SK-N-MC (cell line): ENCODE measurements at regions not wholly inside any gene's neighbourhood (a gene's known extent, or its start where the extent isn't known, plus 50 kb on each side); places are given as distances from the start of the nearest gene placed in this dataset.
"Not testable (repeated sequence)": the region's sequence is repeated elsewhere in the genome, so short reads cannot be mapped to it uniquely, and the experiment has no call there.

Source experiments
- DNase-seq: peaks from one replicate; pipeline ENCODE4 v3.0.0-alpha.2; 2011; ENCODE audit warnings: low read depth, low spot score
- H3K27ac ChIP-seq: fragments of 200-600 bp; sonication (generic); 2 replicates; pipeline ENCODE4 v1.5.1; 2016; ENCODE audit warnings: mixed run types
- H3K36me3 ChIP-seq: fragments of 200-600 bp; sonication (generic); 2 replicates; pipeline ENCODE4 v1.6.1; 2017; ENCODE audit warnings: antibody characterized with exemption, low read length, mixed read lengths; ENCODE audit not compliant: insufficient read depth
- H3K4me3 ChIP-seq: fragments of 200-600 bp; sonication (generic); 2 replicates; pipeline ENCODE4 v1.5.1; 2016
- H3K9ac ChIP-seq: fragments of 200-600 bp; sonication (generic); 2 replicates; pipeline ENCODE4 v1.8.0; 2017; ENCODE audit warnings: mixed run types, mixed read lengths; ENCODE audit not compliant: insufficient read length
- H3K9me3 ChIP-seq: fragments of 200-600 bp; sonication (generic); 2 replicates; pipeline ENCODE4 v1.6.1; 2017; ENCODE audit warnings: low read depth, mild to moderate bottlenecking, antibody characterized with exemption, low read length, moderate library complexity, mixed read lengths
- EZH2 ChIP-seq: fragments of 200-600 bp; sonication (generic); IDR thresholded peaks from one replicate; pipeline ENCODE4 v1.6.1; 2017; ENCODE audit warnings: antibody characterized with exemption
- FOXP2 ChIP-seq: optimal IDR thresholded peaks from 2 replicates; pipeline ENCODE3; 2011; ENCODE audit warnings: mild to moderate bottlenecking, moderate library complexity; ENCODE audit not compliant: insufficient read depth; ENCODE audit errors: extremely low read length, control extremely low read depth
- POLR2AphosphoS5 ChIP-seq: IDR thresholded peaks from 2 replicates; pipeline ENCODE4 v1.6.1; 2012; ENCODE audit warnings: mild to moderate bottlenecking, low read depth, low read length, borderline replicate concordance

- H3K9me3 ChIP-seq: no peaks in the 10 kb centered on the region
Observed at GRCh38 chr6:780706-781105, 87.8 kb upstream of the EXOC2 start.

DNA sequence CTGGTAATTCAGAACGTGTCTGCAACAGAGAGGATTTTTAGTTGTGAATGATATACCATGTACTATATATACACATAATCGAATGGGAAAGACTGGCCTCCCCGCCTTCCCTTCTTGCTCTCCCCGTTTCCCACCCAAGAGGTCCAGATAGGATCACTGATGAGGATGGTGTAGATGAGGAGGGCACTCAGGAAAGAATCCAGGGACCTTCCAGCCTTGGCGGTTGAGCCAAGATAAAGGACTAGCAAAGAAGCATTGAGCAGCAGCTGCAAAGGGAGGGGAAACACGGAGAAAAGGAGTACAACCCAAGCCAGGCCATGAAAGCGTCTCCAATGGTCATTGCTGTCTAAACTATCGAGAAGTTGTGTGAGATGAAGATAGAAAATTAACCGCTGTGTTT is 84.0 kb upstream of the EXOC2 start:
- TF ChIP-seq EZH2 (no peak), POLR2AphosphoS5 (no peak), FOXP2 (no peak)
- no peak overlapping the region for H3K9ac ChIP-seq
- no peak for DNase-seq
- H3K9me3 ChIP-seq: no peaks in the 10 kb centered on the region
- H3K27ac ChIP-seq: no peak overlapping the region
- no peaks in the 10 kb centered on the region for H3K36me3 ChIP-seq
- no peak overlapping the region for H3K4me3 ChIP-seq

More at GRCh38 chr6:780706-781105, 87.8 kb upstream of the EXOC2 start:
- Histone ChIP-seq H3K27ac (no peak overlapping the region), H3K4me3 (no peak overlapping the region), H3K36me3 (no peaks in the 10 kb centered on the region), H3K9ac (no peak overlapping the region)
- no peak for DNase-seq
- TF ChIP-seq FOXP2 (no peak), EZH2 (no peak), POLR2AphosphoS5 (no peak)

- no peak overlapping the region for H3K9ac ChIP-seq
- H3K9me3 ChIP-seq: no peaks in the 10 kb centered on the region
- TF ChIP-seq EZH2 (no peak), POLR2AphosphoS5 (no peak), FOXP2 (no peak)
- no peak overlapping the region for H3K4me3 ChIP-seq
- H3K27ac ChIP-seq: no peak overlapping the region
- H3K36me3 ChIP-seq: no peaks in the 10 kb centered on the region
- DNase-seq: no peak
Observed at GRCh38 chr6:776528-776931, 83.6 kb upstream of the EXOC2 start.

GRCh38 chr6:775863-776262 is 82.9 kb upstream of the EXOC2 start:
- DNase-seq: no peak
- no peak overlapping the region for H3K27ac ChIP-seq
- H3K9ac ChIP-seq: no peak overlapping the region
- no peaks in the 10 kb centered on the region for H3K9me3 ChIP-seq
- no peaks in the 10 kb centered on the region for H3K36me3 ChIP-seq
- no peak for TF ChIP-seq POLR2AphosphoS5
- no peak for TF ChIP-seq FOXP2
- TF ChIP-seq EZH2: no peak
- H3K4me3 ChIP-seq: no peak overlapping the region

- H3K9me3 ChIP-seq, H3K27ac ChIP-seq, H3K36me3 ChIP-seq, DNase-seq, H3K9ac ChIP-seq, H3K4me3 ChIP-seq: not testable (repeated sequence)
Observed at GRCh38 chr6:771683-772082, 78.7 kb upstream of the EXOC2 start.

DNA sequence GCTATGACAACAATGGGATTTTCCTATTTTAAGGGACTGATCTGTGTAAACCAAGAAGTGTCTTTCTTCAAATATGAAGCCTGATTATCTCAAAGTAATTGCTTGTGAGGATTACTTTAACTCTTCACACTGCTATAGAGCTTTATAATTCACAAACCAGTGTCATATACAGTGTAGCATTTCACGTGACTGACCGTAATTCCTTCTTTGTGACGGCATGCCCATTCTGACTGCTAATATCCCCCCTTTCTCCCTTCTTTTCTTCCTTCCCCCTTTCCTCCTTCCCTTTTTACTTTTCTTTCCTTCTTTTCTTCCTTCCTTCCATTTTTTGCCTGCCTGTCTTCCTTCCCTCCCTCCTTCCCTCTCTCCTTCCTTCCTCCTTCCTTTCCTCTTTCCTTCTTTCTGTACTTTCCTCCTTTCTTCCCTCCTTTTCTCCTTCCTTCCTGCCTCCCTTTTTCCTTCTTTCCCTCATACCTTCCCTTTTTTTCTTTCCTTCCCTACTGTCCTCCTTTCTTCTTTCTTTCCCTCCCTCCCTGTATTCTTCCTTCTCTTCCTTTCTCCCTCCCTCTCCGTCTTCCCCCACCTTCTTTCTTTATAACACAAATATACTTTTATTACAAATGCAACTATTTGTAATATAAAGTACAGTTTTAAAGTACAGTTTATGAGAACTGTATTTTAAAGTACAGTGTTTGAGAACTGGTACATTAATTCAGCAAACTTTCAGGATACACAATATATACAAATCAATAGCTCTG is 75.0 kb upstream of the EXOC2 start:
- H3K36me3 ChIP-seq: no peaks in the 10 kb centered on the region
- no peak for TF ChIP-seq FOXP2
- TF ChIP-seq POLR2AphosphoS5: no peak
- no peak for TF ChIP-seq EZH2

GRCh38 chr6:766625-767024 is 73.7 kb upstream of the EXOC2 start:
- H3K36me3 ChIP-seq: no peaks in the 10 kb centered on the region
- H3K9me3 ChIP-seq: no peaks in the 10 kb centered on the region
- no peak for TF ChIP-seq FOXP2
- TF ChIP-seq EZH2: no peak
- TF ChIP-seq POLR2AphosphoS5: no peak
- no peak for DNase-seq
- no peak overlapping the region for H3K27ac ChIP-seq
- no peak overlapping the region for H3K4me3 ChIP-seq
- no peak overlapping the region for H3K9ac ChIP-seq

More for the DNA sequence above, 75.0 kb upstream of the EXOC2 start:
- no peak overlapping the region for H3K27ac ChIP-seq
- H3K4me3 ChIP-seq: no peak overlapping the region
- no peak for DNase-seq
- no peak overlapping the region for H3K9ac ChIP-seq
- H3K9me3 ChIP-seq: no peaks in the 10 kb centered on the region

DNA sequence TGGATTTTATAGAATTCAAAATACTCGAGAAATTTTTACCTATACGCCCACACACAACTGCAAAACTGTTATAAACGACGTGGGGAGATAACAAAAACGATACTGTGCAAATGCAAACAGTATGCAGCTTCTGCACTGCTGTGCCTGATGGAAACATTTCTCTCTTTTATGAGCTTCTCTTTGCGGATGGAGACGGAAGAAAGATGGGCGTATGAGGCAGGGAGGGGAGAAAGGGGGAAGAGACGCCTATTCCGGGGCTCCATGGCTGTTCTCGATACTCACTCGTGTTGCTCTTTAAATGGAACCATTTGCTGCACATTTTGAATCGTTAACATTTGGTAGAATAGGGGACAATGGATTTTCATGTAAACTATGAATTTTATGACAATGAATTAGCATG is 69.1 kb upstream of the EXOC2 start:
- no peaks in the 10 kb centered on the region for H3K9me3 ChIP-seq
- TF ChIP-seq EZH2 (no peak), POLR2AphosphoS5 (no peak), FOXP2 (no peak)
- H3K4me3 ChIP-seq: no peak overlapping the region
- no peaks in the 10 kb centered on the region for H3K36me3 ChIP-seq
- H3K27ac ChIP-seq: no peak overlapping the region
- DNase-seq: no peak
- H3K9ac ChIP-seq: no peak overlapping the region
